ENCODE measurements at regions not wholly inside any gene's neighbourhood (a gene's known extent, or its start where the extent isn't known, plus 50 kb on each side); places are given as distances from the start of the nearest gene placed in this dataset.
"Not testable (repeated sequence)": the region's sequence is repeated elsewhere in the genome, so short reads cannot be mapped to it uniquely, and the experiment has no call there.

GRCh38 chr17:43314611-43315011, 80.8 kb upstream of the RNU2-1 start:
- no peak overlapping the region for H3K27ac Mint-ChIP-seq (ENCODE audit: unreplicated experiment)
- H3K36me3 Mint-ChIP-seq (ENCODE audit: low read depth) = no peaks in the 10 kb centered on the region
- H3K9me3 Mint-ChIP-seq (ENCODE audit: low read depth) = no peaks in the 10 kb centered on the region
- DNase-seq (ENCODE audit: low spot score) = no peak
- H3K27me3 Mint-ChIP-seq (ENCODE audit: low read depth) = no peaks in the 10 kb centered on the region
- TF ChIP-seq, protein P1, sequence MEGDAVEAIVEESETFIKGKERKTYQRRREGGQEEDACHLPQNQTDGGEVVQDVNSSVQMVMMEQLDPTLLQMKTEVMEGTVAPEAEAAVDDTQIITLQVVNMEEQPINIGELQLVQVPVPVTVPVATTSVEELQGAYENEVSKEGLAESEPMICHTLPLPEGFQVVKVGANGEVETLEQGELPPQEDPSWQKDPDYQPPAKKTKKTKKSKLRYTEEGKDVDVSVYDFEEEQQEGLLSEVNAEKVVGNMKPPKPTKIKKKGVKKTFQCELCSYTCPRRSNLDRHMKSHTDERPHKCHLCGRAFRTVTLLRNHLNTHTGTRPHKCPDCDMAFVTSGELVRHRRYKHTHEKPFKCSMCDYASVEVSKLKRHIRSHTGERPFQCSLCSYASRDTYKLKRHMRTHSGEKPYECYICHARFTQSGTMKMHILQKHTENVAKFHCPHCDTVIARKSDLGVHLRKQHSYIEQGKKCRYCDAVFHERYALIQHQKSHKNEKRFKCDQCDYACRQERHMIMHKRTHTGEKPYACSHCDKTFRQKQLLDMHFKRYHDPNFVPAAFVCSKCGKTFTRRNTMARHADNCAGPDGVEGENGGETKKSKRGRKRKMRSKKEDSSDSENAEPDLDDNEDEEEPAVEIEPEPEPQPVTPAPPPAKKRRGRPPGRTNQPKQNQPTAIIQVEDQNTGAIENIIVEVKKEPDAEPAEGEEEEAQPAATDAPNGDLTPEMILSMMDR (IDR thresholded peaks at IDR 0.05) = no peak
- H3K4me1 Mint-ChIP-seq (ENCODE audit: low read depth) = peaks cover 7% of the 10 kb centered on the region
- H3K4me3 Mint-ChIP-seq (ENCODE audit: unreplicated experiment) = no peak overlapping the region

DNA sequence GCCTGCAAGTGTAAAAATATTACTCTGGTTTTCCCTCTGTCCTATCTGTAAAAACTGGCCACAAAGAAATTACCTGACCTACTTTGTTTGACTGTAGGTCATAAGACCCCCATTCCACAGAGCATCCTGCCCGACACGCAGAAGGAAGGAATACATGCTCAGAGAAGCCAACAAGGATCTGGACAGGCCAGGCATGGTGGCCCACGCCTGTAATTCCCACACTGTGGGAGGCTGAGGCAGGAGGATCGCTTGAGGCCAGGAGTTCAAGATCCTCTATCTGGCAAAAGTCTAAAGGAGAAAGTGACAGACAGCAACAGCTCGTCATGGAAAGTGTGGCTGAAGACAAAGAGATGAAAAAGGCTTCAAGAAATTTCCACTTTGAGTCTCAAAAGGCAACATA, 78.2 kb upstream of the RNU2-1 start:
- Mint-ChIP-seq H3K36me3 (ENCODE audit: low read depth) (no peaks in the 10 kb centered on the region), H3K9me3 (ENCODE audit: low read depth) (no peaks in the 10 kb centered on the region)
- TF ChIP-seq, protein P1 (IDR thresholded peaks at IDR 0.05) = no peak

DNA sequence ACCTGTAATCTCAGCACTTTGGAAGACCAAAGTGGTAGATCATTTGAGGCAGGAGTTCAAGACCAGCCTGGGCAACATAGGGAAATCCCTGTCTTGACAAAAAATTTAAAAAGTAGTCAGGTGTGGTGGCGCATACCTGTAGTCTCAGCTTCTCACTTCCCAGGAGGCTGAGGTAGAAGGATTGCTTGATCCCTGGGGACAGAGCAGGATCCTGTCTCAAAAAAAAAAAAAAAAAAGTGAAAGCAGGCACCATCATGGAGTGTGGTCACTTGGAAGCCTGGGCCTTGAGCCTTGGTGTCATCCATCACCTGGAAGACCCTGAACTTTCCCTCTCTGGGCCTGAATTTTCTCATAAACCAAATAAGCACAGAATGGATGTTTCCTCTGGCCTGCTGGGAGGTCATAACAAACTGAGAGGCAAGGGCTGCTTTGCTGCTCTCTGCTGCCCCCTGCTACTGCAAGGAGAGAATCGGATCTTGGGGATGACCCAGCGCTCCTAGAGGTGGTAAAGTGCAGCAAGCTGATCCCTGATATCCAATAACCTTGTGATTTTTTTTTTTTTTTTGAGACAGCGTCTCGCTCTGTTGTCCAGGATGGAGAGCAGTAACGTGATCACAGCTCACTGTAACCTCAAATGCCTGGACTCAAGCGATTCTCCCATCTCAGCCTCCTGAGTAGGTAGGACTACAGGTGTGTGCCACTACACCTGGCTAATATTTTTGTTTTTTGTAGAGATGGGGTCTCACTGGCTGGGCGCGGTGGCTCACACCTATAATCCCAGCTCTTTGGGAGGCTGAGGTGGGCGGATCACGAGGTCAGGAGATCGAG, 75.9 kb upstream of the RNU2-1 start:
- Mint-ChIP-seq H3K36me3 (ENCODE audit: low read depth) (no peaks in the 10 kb centered on the region), H3K9me3 (ENCODE audit: low read depth) (no peaks in the 10 kb centered on the region), H3K27ac (ENCODE audit: unreplicated experiment) (no peak overlapping the region), H3K4me1 (ENCODE audit: low read depth) (no peaks in the 10 kb centered on the region), H3K27me3 (ENCODE audit: low read depth) (no peaks in the 10 kb centered on the region), H3K4me3 (ENCODE audit: unreplicated experiment) (no peak overlapping the region)
- DNase-seq (ENCODE audit: low spot score) = no peak
- TF ChIP-seq, protein P1 (IDR thresholded peaks at IDR 0.05) = no peak

More for the DNA sequence above, 78.2 kb upstream of the RNU2-1 start:
- Mint-ChIP-seq H3K4me1 (ENCODE audit: low read depth) (no peaks in the 10 kb centered on the region), H3K4me3 (ENCODE audit: unreplicated experiment) (no peak overlapping the region), H3K27me3 (ENCODE audit: low read depth) (no peaks in the 10 kb centered on the region), H3K27ac (ENCODE audit: unreplicated experiment) (no peak overlapping the region)
- DNase-seq (ENCODE audit: low spot score) = no peak

DNA sequence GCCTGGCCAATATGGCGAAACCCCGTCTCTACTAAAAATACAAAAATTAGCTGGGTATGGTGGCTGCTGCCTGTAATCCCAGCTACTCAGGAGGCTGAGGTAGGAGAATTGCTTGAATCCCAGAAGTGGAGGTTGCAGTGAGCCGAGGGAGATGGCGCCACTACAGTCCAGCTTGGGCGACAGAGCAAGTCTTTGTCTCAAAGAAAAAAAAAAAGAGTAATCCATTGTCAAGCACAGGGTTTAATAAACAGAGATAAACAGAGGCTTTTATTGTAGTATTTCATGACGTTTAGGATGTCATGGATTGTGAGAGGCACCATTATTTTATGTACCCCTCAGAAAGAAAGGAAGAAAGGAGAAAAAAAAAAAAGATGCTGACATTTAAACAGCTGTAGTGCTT, 75.2 kb upstream of the RNU2-1 start:
- Mint-ChIP-seq H3K4me1 (ENCODE audit: low read depth) (no peaks in the 10 kb centered on the region), H3K27me3 (ENCODE audit: low read depth) (no peaks in the 10 kb centered on the region), H3K36me3 (ENCODE audit: low read depth) (no peaks in the 10 kb centered on the region), H3K27ac (ENCODE audit: unreplicated experiment) (no peak overlapping the region), H3K9me3 (ENCODE audit: low read depth) (no peaks in the 10 kb centered on the region), H3K4me3 (ENCODE audit: unreplicated experiment) (no peak overlapping the region)
- TF ChIP-seq, protein P1 (IDR thresholded peaks at IDR 0.05) = no peak
- peak; percentile 28 for DNase-seq (ENCODE audit: low spot score)

DNA sequence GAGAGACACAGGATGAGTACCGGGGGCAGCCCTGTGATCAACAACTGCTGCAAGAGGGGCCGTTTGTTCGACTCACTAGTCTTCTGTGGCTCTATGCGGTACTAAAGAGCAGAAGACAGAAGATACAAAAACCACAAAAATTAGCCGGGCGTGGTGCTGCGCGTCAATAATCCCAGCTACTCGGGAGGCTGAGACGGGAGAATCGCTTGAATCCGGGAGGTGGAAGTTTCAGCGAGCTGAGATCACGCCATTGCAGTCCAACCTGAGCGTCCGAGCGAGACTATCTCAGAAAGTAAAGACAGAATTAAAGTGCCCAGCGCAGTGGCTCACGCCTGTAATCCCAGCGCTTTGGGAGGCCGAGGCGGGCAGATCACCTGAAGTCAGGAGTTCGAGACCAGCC, 71.0 kb upstream of the RNU2-1 start:
- H3K36me3 Mint-ChIP-seq (ENCODE audit: low read depth); H3K4me1 Mint-ChIP-seq (ENCODE audit: low read depth): not testable (repeated sequence)

GRCh38 chr17:43303049-43303448, 69.3 kb upstream of the RNU2-1 start:
- not testable (repeated sequence) for H3K4me1 Mint-ChIP-seq (ENCODE audit: low read depth); H3K36me3 Mint-ChIP-seq (ENCODE audit: low read depth); H3K27me3 Mint-ChIP-seq (ENCODE audit: low read depth); DNase-seq (ENCODE audit: low spot score); H3K27ac Mint-ChIP-seq (ENCODE audit: unreplicated experiment); H3K9me3 Mint-ChIP-seq (ENCODE audit: low read depth); H3K4me3 Mint-ChIP-seq (ENCODE audit: unreplicated experiment)

More for the DNA sequence above, 71.0 kb upstream of the RNU2-1 start:
- not testable (repeated sequence) for H3K27me3 Mint-ChIP-seq (ENCODE audit: low read depth); H3K4me3 Mint-ChIP-seq (ENCODE audit: unreplicated experiment); DNase-seq (ENCODE audit: low spot score); H3K27ac Mint-ChIP-seq (ENCODE audit: unreplicated experiment); H3K9me3 Mint-ChIP-seq (ENCODE audit: low read depth)

DNA sequence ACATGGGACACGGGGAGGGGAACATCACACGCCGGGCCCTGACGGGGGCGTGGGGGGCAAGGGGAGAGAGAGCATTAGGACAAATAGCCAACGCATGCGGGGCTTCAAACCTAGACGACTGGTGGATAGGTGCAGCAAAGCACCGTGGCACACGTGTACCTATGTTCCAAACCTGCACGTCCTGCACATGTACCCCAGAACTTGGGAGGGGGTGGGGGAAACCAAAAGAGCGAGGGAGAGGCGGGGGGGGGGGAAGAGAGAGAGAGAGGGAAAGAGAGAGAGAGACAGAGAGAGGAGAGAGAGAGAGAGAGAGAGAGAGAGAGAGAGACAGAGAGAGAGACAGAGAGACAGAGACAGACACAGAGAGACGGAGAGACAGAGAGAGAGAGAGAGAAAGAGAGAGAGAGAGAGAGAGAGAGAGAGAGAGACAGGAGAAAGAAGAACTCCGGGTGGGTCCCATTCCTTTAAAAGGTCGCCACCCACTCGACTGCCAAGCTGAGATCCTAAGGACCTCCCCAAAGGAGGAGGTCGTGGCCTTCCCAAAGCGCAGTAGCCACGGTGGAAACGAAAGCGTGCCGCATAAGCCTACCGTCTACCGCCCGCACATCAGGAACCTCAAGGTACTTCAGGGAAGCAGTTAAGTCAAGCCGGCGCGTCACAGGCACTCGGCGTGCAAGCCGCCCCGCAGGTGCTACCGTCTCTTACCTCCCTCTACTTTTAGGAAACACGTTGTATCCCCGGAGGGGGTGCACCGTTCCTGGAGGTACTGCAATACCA, 65.7 kb upstream of the RNU2-1 start:
- H3K27me3 Mint-ChIP-seq (ENCODE audit: low read depth); DNase-seq (ENCODE audit: low spot score); H3K4me3 Mint-ChIP-seq (ENCODE audit: unreplicated experiment); H3K9me3 Mint-ChIP-seq (ENCODE audit: low read depth); H3K36me3 Mint-ChIP-seq (ENCODE audit: low read depth); H3K27ac Mint-ChIP-seq (ENCODE audit: unreplicated experiment); H3K4me1 Mint-ChIP-seq (ENCODE audit: low read depth): not testable (repeated sequence)

- not testable (repeated sequence) for H3K36me3 Mint-ChIP-seq (ENCODE audit: low read depth); DNase-seq (ENCODE audit: low spot score); H3K27me3 Mint-ChIP-seq (ENCODE audit: low read depth); H3K4me3 Mint-ChIP-seq (ENCODE audit: unreplicated experiment); H3K4me1 Mint-ChIP-seq (ENCODE audit: low read depth); H3K27ac Mint-ChIP-seq (ENCODE audit: unreplicated experiment); H3K9me3 Mint-ChIP-seq (ENCODE audit: low read depth)
These were observed 55.9 kb upstream of the RNU2-1 start for GRCh38 chr17:43289670-43290069.

- not testable (repeated sequence) for H3K4me1 Mint-ChIP-seq (ENCODE audit: low read depth); H3K27me3 Mint-ChIP-seq (ENCODE audit: low read depth); H3K27ac Mint-ChIP-seq (ENCODE audit: unreplicated experiment); H3K9me3 Mint-ChIP-seq (ENCODE audit: low read depth); DNase-seq (ENCODE audit: low spot score); H3K36me3 Mint-ChIP-seq (ENCODE audit: low read depth); H3K4me3 Mint-ChIP-seq (ENCODE audit: unreplicated experiment)
These were observed 49.8 kb upstream of the RNU2-1 start for GRCh38 chr17:43283606-43284005.
